K562 (cell line): ENCODE measurements at regions not wholly inside any gene's neighbourhood (a gene's known extent, or its start where the extent isn't known, plus 50 kb on each side); places are given as distances from the start of the nearest gene placed in this dataset.

Experiments
- ATAC-seq: fragments of 200-7000 bp; cut with Tn5 transposase; 3 replicates; pipeline ENCODE4 v1.9.1; 2020; ENCODE audit warnings: moderate library complexity
- BruUV-seq: library from RNA; stranded (reverse); fragments of 400-500 nt; replicated peaks from 2 replicates; lab custom pipeline; 2021; lab: Mats Ljungman, UMichigan
- CTCF ChIA-PET: fragments of 300-600 bp; formaldehyde crosslinking; extraction: SDS; loops from one replicate; lab custom pipeline; 2021; ENCODE audit warnings: low intra/inter-chr PET ratio; lab: Yijun Ruan, JAX
- POLR2A ChIA-PET: fragments of 300-600, 350-650 bp; sonication (Branson Sonifier 250); formaldehyde crosslinking; extraction: SDS; loops from one replicate; lab custom pipeline; 2021; ENCODE audit warnings: antibody characterized with exemption, inconsistent platforms; lab: Yijun Ruan, JAX
- DNase-seq, 4 experiments: peaks; one replicate each; pipeline versions ENCODE4 v3.0.0 to v3.0.0-alpha.2; 2011 to 2018; ENCODE audit warnings: low spot score in 3 of 4, mixed read lengths in 3 of 4; ENCODE audit errors: extremely low read depth in 1 of 4
- FAIRE-seq: peaks from 2 replicates; lab custom pipeline; 2011; peaks lifted over from hg19 to GRCh38; lab: Jason Lieb, UNC
- H2AFZ ChIP-seq: 2 replicates; pipeline ENCODE4 v1.6.0; 2011; ENCODE audit warnings: low read depth, low read length, control low read depth, inconsistent platforms
- H3K27ac ChIP-seq: fragments of 200-600 bp; 3 replicates; pipeline ENCODE4 v1.8.0; 2011; ENCODE audit warnings: low read depth, mild to moderate bottlenecking, control low read depth, inconsistent platforms, low read length, moderate library complexity, mixed read lengths; ENCODE audit errors: extremely low read depth
- H3K27me3 ChIP-seq, 2 experiments: fragments of 300-600 bp in 1 of 2; 2 replicates in 1 of 2; 3 replicates in 1 of 2; pipeline versions ENCODE4 v1.6.0 to v1.8.0; 2011; ENCODE audit warnings: inconsistent platforms in 2 of 2, low read length in 2 of 2, mild to moderate bottlenecking in 1 of 2, mixed read lengths in 1 of 2, moderate library complexity in 1 of 2; ENCODE audit not compliant: control insufficient read depth in 2 of 2, insufficient read depth in 2 of 2
- H3K36me3 ChIP-seq: fragments of 300-600 bp; 3 replicates; pipeline ENCODE4 v1.8.0; 2011; ENCODE audit warnings: mild to moderate bottlenecking, low read length, inconsistent platforms; ENCODE audit not compliant: control insufficient read depth, insufficient read depth
- H3K4me1 ChIP-seq, 2 experiments: fragments of 200-600 bp in 1 of 2; replicated peaks in 1 of 2; 2 replicates in 1 of 2; 3 replicates in 1 of 2; pipeline versions ENCODE4 v1.5.1 to v1.8.0; 2011; ENCODE audit warnings: inconsistent platforms in 2 of 2, low read length in 2 of 2, mild to moderate bottlenecking in 1 of 2, mixed read lengths in 1 of 2, moderate library complexity in 1 of 2; ENCODE audit not compliant: control insufficient read depth in 2 of 2, insufficient read depth in 2 of 2
- H3K4me2 ChIP-seq: 2 replicates; pipeline ENCODE4 v1.6.1; 2011; ENCODE audit warnings: low read length, control low read depth, inconsistent platforms, mixed read lengths; ENCODE audit not compliant: insufficient read depth
- H3K4me3 ChIP-seq: fragments of 200-600 bp; sonication (generic), shearing (Covaris generic); 2 replicates; pipeline ENCODE4 v1.5.1; 2016; ENCODE audit warnings: control low read depth, inconsistent platforms
- H3K79me2 ChIP-seq: fragments of 200-600 bp; 3 replicates; pipeline ENCODE4 v1.8.0; 2011; ENCODE audit warnings: low read length, inconsistent platforms; ENCODE audit not compliant: control insufficient read depth, insufficient read depth
- H3K9ac ChIP-seq, 2 experiments: 2 replicates each; pipeline versions ENCODE4 v1.6.0 to v1.6.1; 2011; ENCODE audit warnings: low read depth in 2 of 2, low read length in 2 of 2, control low read depth in 1 of 2, inconsistent platforms in 1 of 2, mild to moderate bottlenecking in 1 of 2, mixed read lengths in 1 of 2; ENCODE audit not compliant: insufficient read depth in 1 of 2
- H3K9me1 ChIP-seq: one replicate; pipeline ENCODE4 v1.6.0; 2011; ENCODE audit warnings: inconsistent platforms, mild to moderate bottlenecking, low read length, moderate library complexity; ENCODE audit not compliant: control insufficient read depth, insufficient read depth
- H3K9me3 ChIP-seq: replicated peaks from 2 replicates; pipeline ENCODE4 v1.5.1; 2011; ENCODE audit warnings: low read depth, low read length, inconsistent platforms; ENCODE audit not compliant: control insufficient read depth, insufficient read depth
- H4K20me1 ChIP-seq: replicated peaks from 2 replicates; pipeline ENCODE4 v1.6.1; 2011; ENCODE audit warnings: low read length, inconsistent platforms, mixed read lengths; ENCODE audit not compliant: control insufficient read depth, insufficient read depth
- CTCF ChIP-seq, 3 experiments: IDR thresholded peaks in 2 of 3; conservative IDR thresholded peaks in 1 of 3; 2 replicates each; pipeline ENCODE4 v1.5.1; 2011 to 2012; ENCODE audit warnings: low read length in 3 of 3, mild to moderate bottlenecking in 3 of 3, control low read depth in 2 of 3, improper control_type of control experiment in 1 of 3, inconsistent platforms in 1 of 3, low read depth in 1 of 3, mixed read lengths in 1 of 3, moderate library complexity in 1 of 3; ENCODE audit not compliant: insufficient read depth in 2 of 3
- DDX20 ChIP-seq: fragments of 450-650 bp; IDR thresholded peaks from 2 replicates; pipeline ENCODE4 v1.6.1; 2016; ENCODE audit warnings: missing genetic modification characterization, low read depth, mild to moderate bottlenecking, missing compliant biosample characterization, moderate library complexity
- ETV1 ChIP-seq: fragments of 450-650 bp; conservative IDR thresholded peaks from 2 replicates; pipeline ENCODE4 v1.6.1; 2016; ENCODE audit warnings: missing genetic modification characterization, control low read depth, low read depth, missing compliant biosample characterization
- MCM5 ChIP-seq: fragments of 450-650 bp; IDR thresholded peaks from 2 replicates; pipeline ENCODE4 v1.6.1; 2016; ENCODE audit warnings: low read depth
- TGIF2 ChIP-seq: sonication (generic); formaldehyde crosslinking; IDR thresholded peaks from 2 replicates; pipeline ENCODE4 v1.8.1; 2022; ENCODE audit warnings: mild to moderate bottlenecking, missing genetic modification reagents, moderate library complexity
- YBX1 ChIP-seq: fragments of 450-650 bp; IDR thresholded peaks from 2 replicates; pipeline ENCODE4 v1.7.1; 2016; ENCODE audit warnings: mild to moderate bottlenecking
- ZBTB7A ChIP-seq: IDR thresholded peaks from 2 replicates; pipeline ENCODE4 v1.6.1; 2011; ENCODE audit warnings: low read depth, mild to moderate bottlenecking, low read length, moderate library complexity, borderline replicate concordance; ENCODE audit not compliant: control insufficient read depth
- ZKSCAN3 ChIP-seq: fragments of 250-450 bp; sonication (Bioruptor Pico); IDR thresholded peaks from 2 replicates; pipeline ENCODE4 v1.4.0; 2020
- ZNF316 ChIP-seq: fragments of 450-650 bp; IDR thresholded peaks from 2 replicates; pipeline ENCODE4 v1.6.1; 2016
- ZNF699 ChIP-seq: fragments of 250-450 bp; sonication (Bioruptor Pico); IDR thresholded peaks from 2 replicates; pipeline ENCODE4 v1.8.0; 2021; ENCODE audit warnings: mild to moderate bottlenecking, moderate library complexity; ENCODE audit not compliant: insufficient replicate concordance
- WGBS: fragments of 100-300 bp; shearing (Covaris generic); methylation state at CpG from one replicate; pipeline ENCODE4 v1.1.6; 2016; ENCODE audit warnings: low coverage, mixed read lengths; ENCODE audit not compliant: insufficient coverage; ENCODE audit errors: missing lambda C conversion rate; 5-methylcytosine and 5-hydroxymethylcytosine counted together
- in situ Hi-C: fragments of 300-500 bp; cut with MboI; formaldehyde crosslinking; loops from 4 replicates; pipeline ENCODE4 v1.15.0; 2018; ENCODE audit warnings: inconsistent platforms, mixed read lengths
- intact Hi-C: fragments of 100-400 bp; cut with micrococcal nuclease; formaldehyde crosslinking; loops from 2 replicates; pipeline ENCODE4 v1.14.2; 2022
- TF ChIP-seq, protein P1 (sequence below): sonication (generic); formaldehyde crosslinking; IDR thresholded peaks from 2 replicates; pipeline ENCODE4 v1.8.1; 2023; ENCODE audit warnings: missing genetic modification reagents, mild to moderate bottlenecking, borderline replicate concordance

DNA sequence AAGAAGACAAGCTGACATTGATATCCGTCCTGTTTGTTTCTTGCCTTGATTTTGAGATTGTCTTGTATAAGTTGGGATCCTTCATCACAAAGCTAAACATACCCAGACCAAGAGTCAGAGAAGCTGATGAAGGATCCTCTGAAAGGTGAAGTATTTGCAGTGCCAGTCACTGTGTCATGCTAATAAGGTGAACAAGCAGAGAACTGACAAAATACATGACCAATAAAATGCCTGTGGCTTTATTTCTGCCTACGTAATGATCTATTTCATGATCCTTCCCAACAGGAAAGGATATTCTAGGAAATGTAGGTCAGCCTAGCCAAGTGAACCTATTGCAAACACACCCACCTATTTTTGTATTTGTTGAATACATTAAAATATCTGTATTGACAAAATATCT, 351.3 kb upstream of the CDH9 start:
- intact Hi-C loops (no loop called here), in situ Hi-C loops (no loop called here)
- no peak overlapping the region for H3K4me2 ChIP-seq
- CTCF ChIA-PET, result no interaction called here
- no peaks in the 10 kb centered on the region for H3K9me1 ChIP-seq
- H3K27ac ChIP-seq, result no peak overlapping the region
- no peak for TF ChIP-seq MCM5
- no peaks in the 10 kb centered on the region for H3K79me2 ChIP-seq
- H3K27me3 ChIP-seq, result no peaks in the 10 kb centered on the region
- WGBS, result 33% methylated on average over 2 of the region's 2 CpGs
- no peaks in the 10 kb centered on the region for H3K36me3 ChIP-seq
- DNase-seq (no peak), FAIRE-seq (no peak), ATAC-seq (no peak)
- POLR2A ChIA-PET, result no interaction called here
- H4K20me1 ChIP-seq, result no peaks in the 10 kb centered on the region
- no peaks in the 10 kb centered on the region for H3K4me1 ChIP-seq
- no peak overlapping the region for H3K4me3 ChIP-seq
- BruUV-seq, result no TSS peak
- H3K9ac ChIP-seq, result no peak overlapping the region
- no peaks in the 10 kb centered on the region for H3K9me3 ChIP-seq
- no peak overlapping the region for H2AFZ ChIP-seq

GRCh38 chr5:27388755-27389154, 350.4 kb upstream of the CDH9 start:
- CTCF ChIA-PET, result no interaction called here
- no peaks in the 10 kb centered on the region for H3K9me3 ChIP-seq
- no peak overlapping the region for H3K9ac ChIP-seq
- no peak for ATAC-seq
- FAIRE-seq, result no peak
- POLR2A ChIA-PET, result no interaction called here
- intact Hi-C loops (no loop called here), in situ Hi-C loops (no loop called here)
- no TSS peak for BruUV-seq
- H3K36me3 ChIP-seq, result no peaks in the 10 kb centered on the region
- 13% methylated on average over 4 of the region's 4 CpGs for WGBS
- no peak overlapping the region for H2AFZ ChIP-seq
- no peaks in the 10 kb centered on the region for H3K4me1 ChIP-seq
- no peaks in the 10 kb centered on the region for H4K20me1 ChIP-seq
- H3K79me2 ChIP-seq, result no peaks in the 10 kb centered on the region
- H3K27me3 ChIP-seq, result no peaks in the 10 kb centered on the region
- DNase-seq, result no peak
- no peaks in the 10 kb centered on the region for H3K9me1 ChIP-seq
- no peak overlapping the region for H3K4me3 ChIP-seq
- H3K4me2 ChIP-seq, result no peak overlapping the region
- H3K27ac ChIP-seq, result no peak overlapping the region
- no peak for TF ChIP-seq ZNF316
- TF ChIP-seq ETV1 (tag), result no peak
- TF ChIP-seq, protein P1, sequence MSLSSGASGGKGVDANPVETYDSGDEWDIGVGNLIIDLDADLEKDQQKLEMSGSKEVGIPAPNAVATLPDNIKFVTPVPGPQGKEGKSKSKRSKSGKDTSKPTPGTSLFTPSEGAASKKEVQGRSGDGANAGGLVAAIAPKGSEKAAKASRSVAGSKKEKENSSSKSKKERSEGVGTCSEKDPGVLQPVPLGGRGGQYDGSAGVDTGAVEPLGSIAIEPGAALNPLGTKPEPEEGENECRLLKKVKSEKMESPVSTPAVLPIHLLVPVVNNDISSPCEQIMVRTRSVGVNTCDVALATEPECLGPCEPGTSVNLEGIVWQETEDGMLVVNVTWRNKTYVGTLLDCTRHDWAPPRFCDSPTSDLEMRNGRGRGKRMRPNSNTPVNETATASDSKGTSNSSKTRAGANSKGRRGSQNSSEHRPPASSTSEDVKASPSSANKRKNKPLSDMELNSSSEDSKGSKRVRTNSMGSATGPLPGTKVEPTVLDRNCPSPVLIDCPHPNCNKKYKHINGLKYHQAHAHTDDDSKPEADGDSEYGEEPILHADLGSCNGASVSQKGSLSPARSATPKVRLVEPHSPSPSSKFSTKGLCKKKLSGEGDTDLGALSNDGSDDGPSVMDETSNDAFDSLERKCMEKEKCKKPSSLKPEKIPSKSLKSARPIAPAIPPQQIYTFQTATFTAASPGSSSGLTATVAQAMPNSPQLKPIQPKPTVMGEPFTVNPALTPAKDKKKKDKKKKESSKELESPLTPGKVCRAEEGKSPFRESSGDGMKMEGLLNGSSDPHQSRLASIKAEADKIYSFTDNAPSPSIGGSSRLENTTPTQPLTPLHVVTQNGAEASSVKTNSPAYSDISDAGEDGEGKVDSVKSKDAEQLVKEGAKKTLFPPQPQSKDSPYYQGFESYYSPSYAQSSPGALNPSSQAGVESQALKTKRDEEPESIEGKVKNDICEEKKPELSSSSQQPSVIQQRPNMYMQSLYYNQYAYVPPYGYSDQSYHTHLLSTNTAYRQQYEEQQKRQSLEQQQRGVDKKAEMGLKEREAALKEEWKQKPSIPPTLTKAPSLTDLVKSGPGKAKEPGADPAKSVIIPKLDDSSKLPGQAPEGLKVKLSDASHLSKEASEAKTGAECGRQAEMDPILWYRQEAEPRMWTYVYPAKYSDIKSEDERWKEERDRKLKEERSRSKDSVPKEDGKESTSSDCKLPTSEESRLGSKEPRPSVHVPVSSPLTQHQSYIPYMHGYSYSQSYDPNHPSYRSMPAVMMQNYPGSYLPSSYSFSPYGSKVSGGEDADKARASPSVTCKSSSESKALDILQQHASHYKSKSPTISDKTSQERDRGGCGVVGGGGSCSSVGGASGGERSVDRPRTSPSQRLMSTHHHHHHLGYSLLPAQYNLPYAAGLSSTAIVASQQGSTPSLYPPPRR, result no peak
- TF ChIP-seq ZBTB7A, result no peak
- TF ChIP-seq YBX1, result no peak
- TF ChIP-seq TGIF2 (CRISPR knock-in tag), result no peak
- TF ChIP-seq ZKSCAN3, result no peak
- no peak for TF ChIP-seq ZNF699 (CRISPR knock-in tag)
- no peak for TF ChIP-seq DDX20 (tag)
- TF ChIP-seq CTCF (IDR thresholded peaks at IDR 0.05 in 2 of 3, conservative IDR thresholded peaks at IDR 0.05 in 1 of 3; ENCODE audit: insufficient read depth in 2 of 3, low read depth in 1 of 3, low read length in 3 of 3), result no peak
